Keratinocyte (primary cell): ENCODE measurements at regions not wholly inside any gene's neighbourhood (a gene's known extent, or its start where the extent isn't known, plus 50 kb on each side); places are given as distances from the start of the nearest gene placed in this dataset.

Source experiments
- DNase-seq: peaks from one replicate; pipeline ENCODE4 v3.0.0-alpha.2; 2011; ENCODE audit warnings: low read depth, missing footprints, low spot score
- FAIRE-seq: peaks from 2 replicates; lab custom pipeline; 2011; peaks lifted over from hg19 to GRCh38; lab: Jason Lieb, UNC
- H2AFZ ChIP-seq: 2 replicates; pipeline ENCODE4 v1.6.0; 2012; ENCODE audit warnings: low read length, control low read depth, inconsistent platforms; ENCODE audit not compliant: control insufficient read depth
- H3K27ac ChIP-seq: 2 replicates; pipeline ENCODE4 v1.5.1; 2011; ENCODE audit warnings: low read length; ENCODE audit not compliant: control insufficient read depth, insufficient read depth
- H3K27me3 ChIP-seq: 3 replicates; pipeline ENCODE4 v1.6.0; 2011; ENCODE audit warnings: low read length; ENCODE audit not compliant: control insufficient read depth, insufficient read depth; ENCODE audit errors: extremely low read depth
- H3K36me3 ChIP-seq, 2 experiments: 2 replicates in 1 of 2; 3 replicates in 1 of 2; pipeline ENCODE4 v1.5.1; 2011; ENCODE audit warnings: low read length in 2 of 2, mild to moderate bottlenecking in 1 of 2; ENCODE audit not compliant: control insufficient read depth in 2 of 2, insufficient read depth in 2 of 2; ENCODE audit errors: extremely low read depth in 1 of 2
- H3K4me1 ChIP-seq: 3 replicates; pipeline ENCODE4 v1.5.1; 2011; ENCODE audit warnings: low read length; ENCODE audit not compliant: control insufficient read depth, insufficient read depth; ENCODE audit errors: extremely low read depth
- H3K4me2 ChIP-seq: 3 replicates; pipeline ENCODE4 v1.6.0; 2011; ENCODE audit warnings: low read depth, low read length; ENCODE audit not compliant: control insufficient read depth, insufficient read depth; ENCODE audit errors: extremely low read depth
- H3K4me3 ChIP-seq, 3 experiments: fragments of 200-600 bp in 1 of 3; sonication (generic) in 1 of 3; 2 replicates in 2 of 3; 3 replicates in 1 of 3; pipeline ENCODE4 v1.5.1; 2011 to 2016; ENCODE audit warnings: low read length in 3 of 3, mild to moderate bottlenecking in 3 of 3, control low read depth in 2 of 3, inconsistent platforms in 1 of 3, low read depth in 1 of 3, mixed read lengths in 1 of 3, mixed run types in 1 of 3, moderate library complexity in 1 of 3; ENCODE audit not compliant: control insufficient read depth in 2 of 3, insufficient read depth in 2 of 3; ENCODE audit errors: extremely low read depth in 1 of 3
- H3K79me2 ChIP-seq: 2 replicates; pipeline ENCODE4 v1.6.0; 2012; ENCODE audit warnings: low read length; ENCODE audit not compliant: control insufficient read depth, insufficient read depth
- H3K9ac ChIP-seq: 3 replicates; pipeline ENCODE4 v1.6.0; 2011; ENCODE audit warnings: low read length; ENCODE audit not compliant: control insufficient read depth, insufficient read depth; ENCODE audit errors: extremely low read depth
- H3K9me1 ChIP-seq: 3 replicates; pipeline ENCODE4 v1.6.0; 2011; ENCODE audit warnings: low read length; ENCODE audit not compliant: control insufficient read depth, insufficient read depth; ENCODE audit errors: extremely low read depth
- H3K9me3 ChIP-seq: 2 replicates; pipeline ENCODE4 v1.5.1; 2012; ENCODE audit warnings: low read depth, low read length; ENCODE audit not compliant: control insufficient read depth
- H4K20me1 ChIP-seq: 3 replicates; pipeline ENCODE4 v1.6.0; 2011; ENCODE audit warnings: low read length; ENCODE audit not compliant: control insufficient read depth, insufficient read depth; ENCODE audit errors: extremely low read depth
- CTCF ChIP-seq, 3 experiments: IDR thresholded peaks in 1 of 3; conservative IDR thresholded peaks in 1 of 3; optimal IDR thresholded peaks in 1 of 3; 2 replicates in 2 of 3; 3 replicates in 1 of 3; pipeline versions ENCODE3 to v1.5.1; 2011; ENCODE audit warnings: low read length in 3 of 3, mild to moderate bottlenecking in 3 of 3, moderate library complexity in 2 of 3, control low read depth in 1 of 3, inconsistent platforms in 1 of 3; ENCODE audit not compliant: insufficient read depth in 2 of 3; ENCODE audit errors: extremely low read depth in 1 of 3
- EZH2 ChIP-seq: IDR thresholded peaks from one replicate; pipeline ENCODE4 v1.6.1; 2012; ENCODE audit warnings: inconsistent platforms, mild to moderate bottlenecking, low read length, moderate library complexity
- dilution Hi-C: fragments of 300-500 bp; cut with MboI; formaldehyde crosslinking; loops from one replicate; pipeline ENCODE4 v1.7.0; 2020; ENCODE audit warnings: low sequenced_read_pairs; ENCODE audit not compliant: extremely low pct_ligation_motif_present

GRCh38 chr4:30943356-30943755 is 223.2 kb downstream of the PCDH7 start:
- no peaks in the 10 kb centered on the region for H3K9me1 ChIP-seq
- H3K27ac ChIP-seq, result no peak overlapping the region
- dilution Hi-C loops, result no loop called here
- peaks cover 20% of the 10 kb centered on the region for H3K4me1 ChIP-seq
- H3K79me2 ChIP-seq, result no peaks in the 10 kb centered on the region
- H3K27me3 ChIP-seq, result no peaks in the 10 kb centered on the region
- FAIRE-seq (no peak), DNase-seq (no peak)
- no peaks in the 10 kb centered on the region for H3K36me3 ChIP-seq
- no peak overlapping the region for H3K4me2 ChIP-seq
- H4K20me1 ChIP-seq, result no peaks in the 10 kb centered on the region
- H3K9me3 ChIP-seq, result no peaks in the 10 kb centered on the region
- no peak overlapping the region for H3K4me3 ChIP-seq
- no peak overlapping the region for H2AFZ ChIP-seq
- no peak overlapping the region for H3K9ac ChIP-seq
- no peak for TF ChIP-seq CTCF (optimal IDR thresholded peaks at IDR 0.05 in 1 of 3, IDR thresholded peaks at IDR 0.05 in 1 of 3, conservative IDR thresholded peaks at IDR 0.05 in 1 of 3; ENCODE audit: extremely low read depth in 1 of 3, insufficient read depth in 2 of 3, low read length in 3 of 3)
- no peak for TF ChIP-seq EZH2

GRCh38 chr4:30945586-30945985 is 225.4 kb downstream of the PCDH7 start:
- H3K4me2 ChIP-seq, result peak overlapping the region; percentile 42
- peak overlapping the region; percentile 77 for H2AFZ ChIP-seq
- FAIRE-seq, result peak; percentile 13
- TF ChIP-seq CTCF (optimal IDR thresholded peaks at IDR 0.05 in 1 of 3, IDR thresholded peaks at IDR 0.05 in 1 of 3, conservative IDR thresholded peaks at IDR 0.05 in 1 of 3; ENCODE audit: extremely low read depth in 1 of 3, insufficient read depth in 2 of 3, low read length in 3 of 3), result no peak
- H3K4me3 ChIP-seq, result no peak overlapping the region
- no peaks in the 10 kb centered on the region for H3K9me3 ChIP-seq
- H4K20me1 ChIP-seq, result no peaks in the 10 kb centered on the region
- dilution Hi-C loops, result no loop called here
- H3K4me1 ChIP-seq, result peaks cover 18% of the 10 kb centered on the region
- no peak overlapping the region for H3K9ac ChIP-seq
- no peaks in the 10 kb centered on the region for H3K36me3 ChIP-seq
- no peak for DNase-seq
- no peaks in the 10 kb centered on the region for H3K27me3 ChIP-seq
- H3K79me2 ChIP-seq, result no peaks in the 10 kb centered on the region
- peak overlapping the region; percentile 16 for H3K27ac ChIP-seq
- H3K9me1 ChIP-seq, result no peaks in the 10 kb centered on the region
